DND-41 (cell line): ENCODE measurements at regions not wholly inside any gene's neighbourhood (a gene's known extent, or its start where the extent isn't known, plus 50 kb on each side); places are given as distances from the start of the nearest gene placed in this dataset.

Experiments
- CTCF ChIP-seq: IDR thresholded peaks from 2 replicates; pipeline ENCODE4 v1.5.1; 2012; ENCODE audit warnings: borderline replicate concordance, low read length, moderate library complexity, mild to moderate bottlenecking; ENCODE audit not compliant: poor library complexity, severe bottlenecking; ENCODE audit errors: extremely low read depth
- EZH2 ChIP-seq: IDR thresholded peaks from 3 replicates; pipeline ENCODE4 v1.6.1; 2012; ENCODE audit warnings: borderline replicate concordance, low read depth, mild to moderate bottlenecking, moderate library complexity, low read length, inconsistent platforms; ENCODE audit not compliant: severe bottlenecking

GRCh38 chr5:92635001-92635461 lies 946.0 kb downstream of the NR2F1-AS1 start:
- TF ChIP-seq CTCF (no peak), EZH2 (no peak)
